ENCODE measurements at regions not wholly inside any gene's neighbourhood (a gene's known extent, or its start where the extent isn't known, plus 50 kb on each side); places are given as distances from the start of the nearest gene placed in this dataset.

GRCh38 chrX:98755912-98756311 is 1654.2 kb downstream of the PCDH19 start:
- TF ChIP-seq TAF1 (CRISPR knock-in tag; IDR thresholded peaks at IDR 0.05) = no peak
- no peak for TF ChIP-seq ZBTB33 (CRISPR knock-in tag; IDR thresholded peaks at IDR 0.05)
- TF ChIP-seq, protein P1, sequence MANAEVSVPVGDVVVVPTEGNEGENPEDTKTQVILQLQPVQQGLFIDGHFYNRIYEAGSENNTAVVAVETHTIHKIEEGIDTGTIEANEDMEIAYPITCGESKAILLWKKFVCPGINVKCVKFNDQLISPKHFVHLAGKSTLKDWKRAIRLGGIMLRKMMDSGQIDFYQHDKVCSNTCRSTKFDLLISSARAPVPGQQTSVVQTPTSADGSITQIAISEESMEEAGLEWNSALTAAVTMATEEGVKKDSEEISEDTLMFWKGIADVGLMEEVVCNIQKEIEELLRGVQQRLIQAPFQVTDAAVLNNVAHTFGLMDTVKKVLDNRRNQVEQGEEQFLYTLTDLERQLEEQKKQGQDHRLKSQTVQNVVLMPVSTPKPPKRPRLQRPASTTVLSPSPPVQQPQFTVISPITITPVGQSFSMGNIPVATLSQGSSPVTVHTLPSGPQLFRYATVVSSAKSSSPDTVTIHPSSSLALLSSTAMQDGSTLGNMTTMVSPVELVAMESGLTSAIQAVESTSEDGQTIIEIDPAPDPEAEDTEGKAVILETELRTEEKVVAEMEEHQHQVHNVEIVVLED (CRISPR knock-in tag; IDR thresholded peaks at IDR 0.05; ENCODE audit: borderline replicate concordance) = no peak
- no peak for TF ChIP-seq ZFX (CRISPR knock-in tag; IDR thresholded peaks at IDR 0.05; ENCODE audit: low read depth)
- TF ChIP-seq TCF12 (IDR thresholded peaks at IDR 0.05) = no peak
- TF ChIP-seq TCF12 (CRISPR knock-in tag; IDR thresholded peaks at IDR 0.05) = no peak
- TF ChIP-seq MAFK (conservative IDR thresholded peaks at IDR 0.05 in 1 of 2, IDR thresholded peaks at IDR 0.05 in 1 of 2; ENCODE audit: low read length in 2 of 2) = no peak
- TF ChIP-seq PHF21A (CRISPR knock-in tag; IDR thresholded peaks at IDR 0.05) = no peak
- no peak for TF ChIP-seq ZNF337 (CRISPR knock-in tag; IDR thresholded peaks at IDR 0.05; ENCODE audit: borderline replicate concordance, low read depth)
- TF ChIP-seq, protein P2, sequence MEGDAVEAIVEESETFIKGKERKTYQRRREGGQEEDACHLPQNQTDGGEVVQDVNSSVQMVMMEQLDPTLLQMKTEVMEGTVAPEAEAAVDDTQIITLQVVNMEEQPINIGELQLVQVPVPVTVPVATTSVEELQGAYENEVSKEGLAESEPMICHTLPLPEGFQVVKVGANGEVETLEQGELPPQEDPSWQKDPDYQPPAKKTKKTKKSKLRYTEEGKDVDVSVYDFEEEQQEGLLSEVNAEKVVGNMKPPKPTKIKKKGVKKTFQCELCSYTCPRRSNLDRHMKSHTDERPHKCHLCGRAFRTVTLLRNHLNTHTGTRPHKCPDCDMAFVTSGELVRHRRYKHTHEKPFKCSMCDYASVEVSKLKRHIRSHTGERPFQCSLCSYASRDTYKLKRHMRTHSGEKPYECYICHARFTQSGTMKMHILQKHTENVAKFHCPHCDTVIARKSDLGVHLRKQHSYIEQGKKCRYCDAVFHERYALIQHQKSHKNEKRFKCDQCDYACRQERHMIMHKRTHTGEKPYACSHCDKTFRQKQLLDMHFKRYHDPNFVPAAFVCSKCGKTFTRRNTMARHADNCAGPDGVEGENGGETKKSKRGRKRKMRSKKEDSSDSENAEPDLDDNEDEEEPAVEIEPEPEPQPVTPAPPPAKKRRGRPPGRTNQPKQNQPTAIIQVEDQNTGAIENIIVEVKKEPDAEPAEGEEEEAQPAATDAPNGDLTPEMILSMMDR (CRISPR knock-in tag; IDR thresholded peaks at IDR 0.05) = no peak
- TF ChIP-seq RAD21 (CRISPR knock-in tag; IDR thresholded peaks at IDR 0.05) = no peak
- TF ChIP-seq, protein P3, sequence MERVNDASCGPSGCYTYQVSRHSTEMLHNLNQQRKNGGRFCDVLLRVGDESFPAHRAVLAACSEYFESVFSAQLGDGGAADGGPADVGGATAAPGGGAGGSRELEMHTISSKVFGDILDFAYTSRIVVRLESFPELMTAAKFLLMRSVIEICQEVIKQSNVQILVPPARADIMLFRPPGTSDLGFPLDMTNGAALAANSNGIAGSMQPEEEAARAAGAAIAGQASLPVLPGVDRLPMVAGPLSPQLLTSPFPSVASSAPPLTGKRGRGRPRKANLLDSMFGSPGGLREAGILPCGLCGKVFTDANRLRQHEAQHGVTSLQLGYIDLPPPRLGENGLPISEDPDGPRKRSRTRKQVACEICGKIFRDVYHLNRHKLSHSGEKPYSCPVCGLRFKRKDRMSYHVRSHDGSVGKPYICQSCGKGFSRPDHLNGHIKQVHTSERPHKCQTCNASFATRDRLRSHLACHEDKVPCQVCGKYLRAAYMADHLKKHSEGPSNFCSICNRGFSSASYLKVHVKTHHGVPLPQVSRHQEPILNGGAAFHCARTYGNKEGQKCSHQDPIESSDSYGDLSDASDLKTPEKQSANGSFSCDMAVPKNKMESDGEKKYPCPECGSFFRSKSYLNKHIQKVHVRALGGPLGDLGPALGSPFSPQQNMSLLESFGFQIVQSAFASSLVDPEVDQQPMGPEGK (CRISPR knock-in tag; IDR thresholded peaks at IDR 0.05) = no peak
- TF ChIP-seq, protein P4, sequence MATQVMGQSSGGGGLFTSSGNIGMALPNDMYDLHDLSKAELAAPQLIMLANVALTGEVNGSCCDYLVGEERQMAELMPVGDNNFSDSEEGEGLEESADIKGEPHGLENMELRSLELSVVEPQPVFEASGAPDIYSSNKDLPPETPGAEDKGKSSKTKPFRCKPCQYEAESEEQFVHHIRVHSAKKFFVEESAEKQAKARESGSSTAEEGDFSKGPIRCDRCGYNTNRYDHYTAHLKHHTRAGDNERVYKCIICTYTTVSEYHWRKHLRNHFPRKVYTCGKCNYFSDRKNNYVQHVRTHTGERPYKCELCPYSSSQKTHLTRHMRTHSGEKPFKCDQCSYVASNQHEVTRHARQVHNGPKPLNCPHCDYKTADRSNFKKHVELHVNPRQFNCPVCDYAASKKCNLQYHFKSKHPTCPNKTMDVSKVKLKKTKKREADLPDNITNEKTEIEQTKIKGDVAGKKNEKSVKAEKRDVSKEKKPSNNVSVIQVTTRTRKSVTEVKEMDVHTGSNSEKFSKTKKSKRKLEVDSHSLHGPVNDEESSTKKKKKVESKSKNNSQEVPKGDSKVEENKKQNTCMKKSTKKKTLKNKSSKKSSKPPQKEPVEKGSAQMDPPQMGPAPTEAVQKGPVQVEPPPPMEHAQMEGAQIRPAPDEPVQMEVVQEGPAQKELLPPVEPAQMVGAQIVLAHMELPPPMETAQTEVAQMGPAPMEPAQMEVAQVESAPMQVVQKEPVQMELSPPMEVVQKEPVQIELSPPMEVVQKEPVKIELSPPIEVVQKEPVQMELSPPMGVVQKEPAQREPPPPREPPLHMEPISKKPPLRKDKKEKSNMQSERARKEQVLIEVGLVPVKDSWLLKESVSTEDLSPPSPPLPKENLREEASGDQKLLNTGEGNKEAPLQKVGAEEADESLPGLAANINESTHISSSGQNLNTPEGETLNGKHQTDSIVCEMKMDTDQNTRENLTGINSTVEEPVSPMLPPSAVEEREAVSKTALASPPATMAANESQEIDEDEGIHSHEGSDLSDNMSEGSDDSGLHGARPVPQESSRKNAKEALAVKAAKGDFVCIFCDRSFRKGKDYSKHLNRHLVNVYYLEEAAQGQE (IDR thresholded peaks at IDR 0.05; ENCODE audit: borderline replicate concordance in 1 of 2, low read depth in 1 of 2, low read length in 2 of 2) = no peak
